ENCODE measurements at regions not wholly inside any gene's neighbourhood (a gene's known extent, or its start where the extent isn't known, plus 50 kb on each side); places are given as distances from the start of the nearest gene placed in this dataset.

GRCh38 chr13:34864671-34865070 is 77.4 kb upstream of the NBEA start:
- ChIA-PET POLR2A (ENCODE audit: low non-redundant PET) (no interaction called here), CTCF (interaction anchor here (0.6 kb wide), 1 partner anchor 11 kb away, joined by 4 read pairs; no protein-coding TSS in a partner anchor)
- DNase-seq (ENCODE audit: low spot score): no peak
- TF ChIP-seq CTCF (conservative IDR thresholded peaks at IDR 0.05; ENCODE audit: low read depth): no peak
- no peak overlapping the region for H3K27ac ChIP-seq

- TF ChIP-seq CTCF (conservative IDR thresholded peaks at IDR 0.05; ENCODE audit: low read depth): no peak
- DNase-seq (ENCODE audit: low spot score): no peak
- H3K27ac ChIP-seq: no peak overlapping the region
- POLR2A ChIA-PET (ENCODE audit: low non-redundant PET): no interaction called here
- CTCF ChIA-PET: no interaction called here
Observed at GRCh38 chr13:34867590-34867989, 74.5 kb upstream of the NBEA start.

GRCh38 chr13:34868733-34869132 is 73.3 kb upstream of the NBEA start:
- no peak for TF ChIP-seq CTCF (conservative IDR thresholded peaks at IDR 0.05; ENCODE audit: low read depth)
- no peak overlapping the region for H3K27ac ChIP-seq
- DNase-seq (ENCODE audit: low spot score): no peak
- CTCF ChIA-PET: interaction anchor here (0.5 kb wide), 1 partner anchor 15 kb away, joined by 3 read pairs; no protein-coding TSS in a partner anchor
- POLR2A ChIA-PET (ENCODE audit: low non-redundant PET): no interaction called here

- no peak for DNase-seq (ENCODE audit: low spot score)
- POLR2A ChIA-PET (ENCODE audit: low non-redundant PET): no interaction called here
- CTCF ChIA-PET: no interaction called here
- H3K27ac ChIP-seq: no peak overlapping the region
- no peak for TF ChIP-seq CTCF (conservative IDR thresholded peaks at IDR 0.05; ENCODE audit: low read depth)
Observed at GRCh38 chr13:34869696-34870095, 72.4 kb upstream of the NBEA start.

- CTCF ChIA-PET: no interaction called here
- H3K27ac ChIP-seq: no peak overlapping the region
- POLR2A ChIA-PET (ENCODE audit: low non-redundant PET): no interaction called here
- TF ChIP-seq CTCF (conservative IDR thresholded peaks at IDR 0.05; ENCODE audit: low read depth): no peak
- DNase-seq (ENCODE audit: low spot score): no peak
Observed at GRCh38 chr13:34878329-34878728, 63.7 kb upstream of the NBEA start.

- POLR2A ChIA-PET (ENCODE audit: low non-redundant PET): no interaction called here
- no peak overlapping the region for H3K27ac ChIP-seq
- DNase-seq (ENCODE audit: low spot score): no peak
- CTCF ChIA-PET: no interaction called here
- no peak for TF ChIP-seq CTCF (conservative IDR thresholded peaks at IDR 0.05; ENCODE audit: low read depth)
Observed at GRCh38 chr13:34879851-34880250, 62.2 kb upstream of the NBEA start.

GRCh38 chr13:34881494-34881893 is 60.6 kb upstream of the NBEA start:
- ChIA-PET POLR2A (ENCODE audit: low non-redundant PET) (no interaction called here), CTCF (interaction anchor here (0.6 kb wide), 1 partner anchor 135 kb away, joined by 3 read pairs; no protein-coding TSS in a partner anchor)
- no peak for TF ChIP-seq CTCF (conservative IDR thresholded peaks at IDR 0.05; ENCODE audit: low read depth)
- DNase-seq (ENCODE audit: low spot score): no peak
- no peak overlapping the region for H3K27ac ChIP-seq

Measured in RWPE1 (cell line).